Activated CD4-positive, alpha-beta T cell treated with anti-CD3 and anti-CD28 coated beads, Interleukin-2, amount 10 ng/mL, durations not matched to agents 7 days and 5 days (primary cell): ENCODE measurements at regions not wholly inside any gene's neighbourhood (a gene's known extent, or its start where the extent isn't known, plus 50 kb on each side); places are given as distances from the start of the nearest gene placed in this dataset.
A peak's percentile ranks its signal among the peaks of the same experiment; 100 is the strongest.
"Not testable (repeated sequence)": the region's sequence is repeated elsewhere in the genome, so short reads cannot be mapped to it uniquely, and the experiment has no call there.

Experiments used
- CTCF ChIA-PET: fragments of 350-600 bp; sonication (Branson Sonifier 250); formaldehyde crosslinking; loops from one replicate; lab custom pipeline; 2021; ENCODE audit warnings: antibody characterized with exemption; lab: Charles Lee
- POLR2A ChIA-PET: fragments of 350-600 bp; sonication (Branson Sonifier 250); formaldehyde crosslinking; loops from one replicate; lab custom pipeline; 2021; ENCODE audit warnings: antibody characterized with exemption; lab: Charles Lee
- DNase-seq: peaks from one replicate; pipeline ENCODE4 v3.0.0-alpha.2; 2020
- H3K27ac Mint-ChIP-seq: one replicate; pipeline ENCODE4 v1.8.0; 2021; ENCODE audit warnings: mild to moderate bottlenecking, moderate library complexity, mixed read lengths
- H3K27me3 Mint-ChIP-seq: one replicate; pipeline ENCODE4 v1.8.0; 2021; ENCODE audit warnings: mixed read lengths
- H3K36me3 Mint-ChIP-seq: one replicate; pipeline ENCODE4 v1.8.0; 2021; ENCODE audit warnings: low read depth, mixed read lengths
- H3K4me1 Mint-ChIP-seq: one replicate; pipeline ENCODE4 v1.8.0; 2021; ENCODE audit warnings: mixed read lengths
- H3K4me3 Mint-ChIP-seq: one replicate; pipeline ENCODE4 v1.8.0; 2021; ENCODE audit warnings: mild to moderate bottlenecking, moderate library complexity, mixed read lengths
- H3K9me3 Mint-ChIP-seq: one replicate; pipeline ENCODE4 v1.8.0; 2021; ENCODE audit warnings: mixed read lengths

GRCh38 chr12:14099994-14100393, 118.6 kb upstream of the GRIN2B start:
- no peaks in the 10 kb centered on the region for H3K4me1 Mint-ChIP-seq
- H3K27me3 Mint-ChIP-seq, result no peaks in the 10 kb centered on the region
- H3K36me3 Mint-ChIP-seq, result no peaks in the 10 kb centered on the region
- no peak for DNase-seq
- H3K27ac Mint-ChIP-seq, result no peak overlapping the region
- ChIA-PET CTCF (interaction anchor here (1.1 kb wide), 1 partner anchor 43 kb away, joined by 3 read pairs; no protein-coding TSS in a partner anchor), POLR2A (no interaction called here)
- peaks cover 3% of the 10 kb centered on the region for H3K9me3 Mint-ChIP-seq
- no peak overlapping the region for H3K4me3 Mint-ChIP-seq

- POLR2A ChIA-PET, H3K4me1 Mint-ChIP-seq, H3K27me3 Mint-ChIP-seq, H3K27ac Mint-ChIP-seq, CTCF ChIA-PET, H3K9me3 Mint-ChIP-seq, H3K36me3 Mint-ChIP-seq, DNase-seq, H3K4me3 Mint-ChIP-seq: not testable (repeated sequence)
Measured at GRCh38 chr12:14101556-14101955, 120.2 kb upstream of the GRIN2B start.

GRCh38 chr12:14111230-14111865, 129.9 kb upstream of the GRIN2B start:
- Mint-ChIP-seq H3K27me3 (peaks cover 8% of the 10 kb centered on the region), H3K4me1 (no peaks in the 10 kb centered on the region), H3K27ac (no peak overlapping the region), H3K36me3 (no peaks in the 10 kb centered on the region), H3K9me3 (no peaks in the 10 kb centered on the region), H3K4me3 (no peak overlapping the region)
- peak; percentile 7 for DNase-seq
- POLR2A ChIA-PET, result no interaction called here
- CTCF ChIA-PET, result no interaction called here

DNA sequence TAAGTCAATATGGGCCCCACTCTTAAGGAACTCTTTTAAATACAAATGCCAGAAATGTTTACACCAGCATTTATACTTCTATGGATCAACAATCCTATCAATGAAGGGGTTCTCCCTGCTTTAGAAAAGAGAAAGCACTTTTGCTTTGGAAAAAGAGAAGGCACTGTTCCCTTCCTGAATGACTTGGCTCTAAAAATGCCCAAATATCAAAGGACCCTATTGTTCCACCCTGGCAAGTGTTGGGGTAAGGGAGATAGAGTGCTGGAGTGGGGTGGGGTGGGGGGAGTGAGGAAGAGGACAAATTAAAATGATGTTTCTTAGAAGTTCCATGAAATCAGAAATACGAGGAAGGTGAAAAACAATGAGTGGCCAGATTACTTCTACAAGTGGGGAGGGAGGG, 131.6 kb upstream of the GRIN2B start:
- Mint-ChIP-seq H3K27ac (no peak overlapping the region), H3K36me3 (no peaks in the 10 kb centered on the region), H3K27me3 (peaks cover 4% of the 10 kb centered on the region), H3K9me3 (no peaks in the 10 kb centered on the region), H3K4me1 (no peaks in the 10 kb centered on the region), H3K4me3 (no peak overlapping the region)
- ChIA-PET CTCF (no interaction called here), POLR2A (no interaction called here)
- DNase-seq, result no peak

DNA sequence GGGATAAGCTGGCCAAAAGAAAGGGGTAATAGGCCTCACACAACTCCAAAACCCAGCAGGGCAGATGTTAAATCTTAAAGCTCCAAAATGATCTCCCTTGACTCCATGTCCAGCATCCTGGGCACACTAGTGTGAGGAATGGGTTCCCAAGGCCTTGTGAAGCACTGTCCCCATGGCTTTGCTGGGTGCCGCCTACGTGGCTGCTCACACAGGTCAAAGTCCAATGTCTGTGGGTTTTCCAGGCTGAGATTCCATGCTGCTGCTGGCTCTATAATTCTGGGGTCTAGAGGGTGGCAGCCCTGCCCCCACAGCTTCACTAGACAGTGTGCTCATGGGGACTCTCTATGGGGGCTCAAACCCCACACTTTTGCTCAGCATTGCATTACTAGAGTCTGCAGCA, 145.3 kb upstream of the GRIN2B start:
- DNase-seq, result no peak
- H3K27ac Mint-ChIP-seq, result no peak overlapping the region

DNA sequence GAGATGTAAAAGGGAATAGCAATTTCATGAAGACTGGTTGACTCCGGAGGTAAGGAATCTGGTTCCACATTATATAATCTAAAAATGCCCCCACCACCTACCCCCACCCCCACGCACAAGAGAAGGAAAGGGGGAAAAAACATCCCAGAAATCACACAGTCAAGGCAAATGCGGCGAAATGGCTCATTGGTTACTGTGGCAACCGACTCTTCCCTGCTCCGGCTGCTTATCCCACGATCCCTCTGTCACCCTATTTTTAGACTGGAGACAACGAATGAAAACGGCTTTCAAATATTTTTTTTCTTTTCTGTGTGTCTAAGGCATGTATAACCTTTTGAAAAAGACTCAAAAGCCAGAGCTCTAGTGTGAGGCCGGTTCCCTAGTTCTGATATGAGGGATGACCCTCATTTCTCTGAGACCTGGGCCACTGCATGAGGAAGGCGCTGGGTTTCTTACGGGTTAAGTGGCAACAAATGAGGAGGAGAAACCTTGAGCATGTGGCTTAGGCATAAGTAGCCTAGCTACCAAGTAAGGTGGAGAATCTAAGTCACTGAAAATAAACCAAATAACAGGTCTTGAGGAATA, 148.3 kb upstream of the GRIN2B start:
- Mint-ChIP-seq H3K27me3 (peaks cover 4% of the 10 kb centered on the region), H3K9me3 (no peaks in the 10 kb centered on the region), H3K4me1 (no peaks in the 10 kb centered on the region), H3K27ac (no peak overlapping the region), H3K36me3 (no peaks in the 10 kb centered on the region), H3K4me3 (no peak overlapping the region)
- ChIA-PET CTCF (no interaction called here), POLR2A (no interaction called here)
- DNase-seq, result no peak

More for the DNA sequence above, 145.3 kb upstream of the GRIN2B start:
- ChIA-PET CTCF (no interaction called here), POLR2A (no interaction called here)
- Mint-ChIP-seq H3K4me1 (no peaks in the 10 kb centered on the region), H3K4me3 (no peak overlapping the region), H3K9me3 (peaks cover 4% of the 10 kb centered on the region), H3K36me3 (no peaks in the 10 kb centered on the region), H3K27me3 (peaks cover 2% of the 10 kb centered on the region)

DNA sequence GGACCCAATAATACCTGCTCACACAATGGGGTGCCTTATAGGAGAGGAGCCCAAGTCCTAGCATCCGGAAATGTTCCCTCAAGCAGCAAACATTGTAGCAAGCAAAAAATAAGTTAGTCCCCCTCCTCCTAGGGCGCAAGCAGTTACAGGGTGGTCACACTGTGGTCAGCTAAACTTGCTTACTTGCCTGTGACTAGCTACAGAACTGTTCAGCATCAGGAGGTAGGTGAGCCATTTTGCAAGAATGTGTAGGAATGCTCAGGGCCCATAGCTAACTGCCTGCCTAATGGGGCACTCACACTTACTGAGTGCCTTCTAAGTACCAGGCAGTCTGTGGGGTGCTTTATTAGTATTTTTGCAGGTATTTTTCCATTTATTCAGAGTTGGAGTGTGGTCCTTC, 154.6 kb upstream of the GRIN2B start:
- Mint-ChIP-seq H3K4me3 (no peak overlapping the region), H3K4me1 (no peaks in the 10 kb centered on the region), H3K36me3 (no peaks in the 10 kb centered on the region), H3K27ac (no peak overlapping the region), H3K9me3 (no peaks in the 10 kb centered on the region), H3K27me3 (peaks cover 14% of the 10 kb centered on the region)
- DNase-seq, result no peak
- ChIA-PET CTCF (no interaction called here), POLR2A (interaction anchor here (0.5 kb wide), 1 partner anchor 194 kb away, joined by 3 read pairs; no protein-coding TSS in a partner anchor)

- CTCF ChIA-PET, result interaction anchor here (0.6 kb wide), 1 partner anchor 77 kb away, joined by 4 read pairs; no protein-coding TSS in a partner anchor
Measured at GRCh38 chr12:14138495-14138894, 157.1 kb upstream of the GRIN2B start.

DNA sequence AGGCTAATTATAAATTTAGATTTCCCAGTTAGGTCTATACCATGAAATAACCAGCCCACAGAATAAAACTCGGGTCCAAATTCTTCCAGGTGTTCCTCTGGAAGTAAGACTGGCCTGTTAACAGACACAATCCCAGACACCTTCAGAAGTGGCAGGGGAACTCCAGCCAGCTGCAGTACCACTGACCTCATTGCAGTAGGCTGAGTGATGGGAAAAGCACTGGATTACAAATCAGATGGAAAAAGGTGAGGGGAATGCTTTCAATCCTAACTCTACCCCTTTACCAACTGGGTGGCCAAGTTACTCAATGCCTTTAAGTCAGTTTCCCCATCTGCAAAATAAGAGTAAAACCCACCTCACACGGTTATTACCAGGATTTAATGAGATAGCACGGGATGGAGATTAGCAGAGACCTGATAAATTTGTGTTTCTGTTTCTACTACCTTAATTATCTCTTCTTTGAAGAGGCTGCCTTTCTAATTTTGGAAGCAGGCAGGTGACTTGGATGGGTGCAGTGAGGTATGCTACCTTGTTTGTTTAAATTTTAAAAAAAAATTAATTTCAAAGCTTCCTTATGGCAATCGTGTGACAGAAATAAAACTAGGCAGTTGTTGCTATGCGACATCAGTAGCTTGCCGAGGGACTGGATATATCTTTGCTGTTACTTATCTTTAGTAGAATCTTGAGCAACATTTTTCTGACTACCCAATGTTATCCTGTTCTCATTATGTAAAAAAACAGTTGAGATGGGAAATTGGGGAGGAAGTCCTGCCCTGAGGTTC, 167.3 kb upstream of the GRIN2B start:
- CTCF ChIA-PET, result no interaction called here
- no peak overlapping the region for H3K4me3 Mint-ChIP-seq
- H3K36me3 Mint-ChIP-seq, result no peaks in the 10 kb centered on the region
- no peaks in the 10 kb centered on the region for H3K4me1 Mint-ChIP-seq
- POLR2A ChIA-PET, result no interaction called here
- no peaks in the 10 kb centered on the region for H3K9me3 Mint-ChIP-seq
- DNase-seq, result no peak
- H3K27me3 Mint-ChIP-seq, result no peaks in the 10 kb centered on the region
- no peak overlapping the region for H3K27ac Mint-ChIP-seq

More at GRCh38 chr12:14138495-14138894, 157.1 kb upstream of the GRIN2B start:
- Mint-ChIP-seq H3K27me3 (peaks cover 10% of the 10 kb centered on the region), H3K9me3 (no peaks in the 10 kb centered on the region), H3K4me3 (no peak overlapping the region), H3K27ac (no peak overlapping the region), H3K4me1 (no peaks in the 10 kb centered on the region), H3K36me3 (no peaks in the 10 kb centered on the region)
- DNase-seq, result no peak
- POLR2A ChIA-PET, result no interaction called here

- Mint-ChIP-seq H3K27me3 (no peaks in the 10 kb centered on the region), H3K27ac (no peak overlapping the region), H3K9me3 (no peaks in the 10 kb centered on the region), H3K4me3 (no peak overlapping the region), H3K36me3 (no peaks in the 10 kb centered on the region), H3K4me1 (no peaks in the 10 kb centered on the region)
- ChIA-PET POLR2A (interaction anchor here (0.6 kb wide), 1 partner anchor 1821 kb away, joined by 4 read pairs; no protein-coding TSS in a partner anchor), CTCF (interaction anchor here (0.6 kb wide), 1 partner anchor 1600 kb away, joined by 3 read pairs; no protein-coding TSS in a partner anchor)
- DNase-seq, result no peak
Measured at GRCh38 chr12:14153803-14154202, 172.4 kb upstream of the GRIN2B start.

GRCh38 chr12:14156606-14157005, 175.2 kb upstream of the GRIN2B start:
- Mint-ChIP-seq H3K9me3 (no peaks in the 10 kb centered on the region), H3K4me1 (no peaks in the 10 kb centered on the region), H3K27me3 (no peaks in the 10 kb centered on the region), H3K4me3 (no peak overlapping the region), H3K36me3 (no peaks in the 10 kb centered on the region), H3K27ac (no peak overlapping the region)
- ChIA-PET POLR2A (no interaction called here), CTCF (no interaction called here)
- DNase-seq, result no peak

GRCh38 chr12:14157088-14157747, 175.8 kb upstream of the GRIN2B start:
- Mint-ChIP-seq H3K9me3 (no peaks in the 10 kb centered on the region), H3K36me3 (no peaks in the 10 kb centered on the region), H3K27me3 (no peaks in the 10 kb centered on the region), H3K4me1 (no peaks in the 10 kb centered on the region), H3K27ac (no peak overlapping the region), H3K4me3 (no peak overlapping the region)
- no peak for DNase-seq
- POLR2A ChIA-PET, result no interaction called here
- CTCF ChIA-PET, result interaction anchor here (0.6 kb wide), 1 partner anchor 27 kb away, joined by 5 read pairs; no protein-coding TSS in a partner anchor

DNA sequence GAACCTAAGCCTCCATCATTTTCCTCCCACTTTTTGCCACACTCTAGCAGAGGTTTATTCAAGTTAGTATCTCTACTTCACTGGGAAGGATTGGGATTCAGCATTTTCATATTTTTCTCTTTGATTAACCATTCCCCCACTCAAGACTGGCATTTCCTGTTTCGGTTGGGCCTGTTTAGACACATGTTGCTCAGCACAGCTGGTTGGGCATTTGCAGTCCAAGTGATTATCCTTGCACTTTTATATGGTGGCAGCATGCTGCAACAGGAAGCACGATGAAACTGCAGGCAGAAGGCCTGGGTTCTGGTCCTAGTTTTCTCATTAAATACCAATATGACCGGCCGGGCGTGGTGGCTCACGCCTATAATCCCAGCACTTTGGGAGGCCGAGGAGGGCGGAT, 182.9 kb upstream of the GRIN2B start:
- Mint-ChIP-seq H3K27ac (no peak overlapping the region), H3K4me3 (no peak overlapping the region), H3K9me3 (no peaks in the 10 kb centered on the region), H3K4me1 (no peaks in the 10 kb centered on the region), H3K36me3 (no peaks in the 10 kb centered on the region), H3K27me3 (peaks cover 8% of the 10 kb centered on the region)
- no peak for DNase-seq
- ChIA-PET CTCF (no interaction called here), POLR2A (no interaction called here)
